K562 (cell line): ENCODE measurements at regions not wholly inside any gene's neighbourhood (a gene's known extent, or its start where the extent isn't known, plus 50 kb on each side); places are given as distances from the start of the nearest gene placed in this dataset.
A peak's percentile ranks its signal among the peaks of the same experiment; 100 is the strongest.

Source experiments
- FOXM1 ChIP-seq, 2 experiments: fragments of 450-650 bp in 1 of 2; sonication (generic) in 1 of 2; formaldehyde crosslinking in 1 of 2; IDR thresholded peaks; 2 replicates each; pipeline versions ENCODE4 v1.6.1 to v1.9.0; 2017 to 2022; ENCODE audit warnings: low read depth in 2 of 2, mild to moderate bottlenecking in 2 of 2, missing genetic modification reagents in 1 of 2, moderate library complexity in 1 of 2
- PCBP2 ChIP-seq: fragments of 200-400 bp; formaldehyde crosslinking; IDR thresholded peaks from 2 replicates; pipeline ENCODE4 v1.6.1; 2018; ENCODE audit warnings: low read length, low read depth, mild to moderate bottlenecking, moderate library complexity; ENCODE audit not compliant: poor library complexity, severe bottlenecking
- ZNF507 ChIP-seq: conservative IDR thresholded peaks from 2 replicates; pipeline ENCODE4 v1.6.1; 2017; ENCODE audit warnings: missing genetic modification characterization, missing compliant biosample characterization
- TF ChIP-seq, protein P1 (sequence below): fragments of 450-650 bp; IDR thresholded peaks from 2 replicates; pipeline ENCODE4 v1.6.1; 2016; ENCODE audit warnings: mild to moderate bottlenecking, moderate library complexity
- TF ChIP-seq, protein P2 (sequence below): fragments of 450-650 bp; formaldehyde crosslinking; IDR thresholded peaks from 2 replicates; pipeline ENCODE4 v1.4.0; 2020; ENCODE audit warnings: mild to moderate bottlenecking
- TF ChIP-seq, protein P3 (sequence below), 2 experiments: fragments of 450-650 bp; IDR thresholded peaks; 2 replicates each; pipeline ENCODE4 v1.6.1; 2018; ENCODE audit warnings: mild to moderate bottlenecking in 2 of 2, low read depth in 1 of 2; ENCODE audit not compliant: partially characterized antibody in 2 of 2
- TF ChIP-seq, protein P4 (sequence below): IDR thresholded peaks from 2 replicates; pipeline ENCODE4 v1.6.1; 2016; ENCODE audit warnings: missing genetic modification characterization, missing compliant biosample characterization

GRCh38 chr12:126772171-126772864 lies 1494.7 kb upstream of the TMEM132C start (continued):
- TF ChIP-seq, protein P1, sequence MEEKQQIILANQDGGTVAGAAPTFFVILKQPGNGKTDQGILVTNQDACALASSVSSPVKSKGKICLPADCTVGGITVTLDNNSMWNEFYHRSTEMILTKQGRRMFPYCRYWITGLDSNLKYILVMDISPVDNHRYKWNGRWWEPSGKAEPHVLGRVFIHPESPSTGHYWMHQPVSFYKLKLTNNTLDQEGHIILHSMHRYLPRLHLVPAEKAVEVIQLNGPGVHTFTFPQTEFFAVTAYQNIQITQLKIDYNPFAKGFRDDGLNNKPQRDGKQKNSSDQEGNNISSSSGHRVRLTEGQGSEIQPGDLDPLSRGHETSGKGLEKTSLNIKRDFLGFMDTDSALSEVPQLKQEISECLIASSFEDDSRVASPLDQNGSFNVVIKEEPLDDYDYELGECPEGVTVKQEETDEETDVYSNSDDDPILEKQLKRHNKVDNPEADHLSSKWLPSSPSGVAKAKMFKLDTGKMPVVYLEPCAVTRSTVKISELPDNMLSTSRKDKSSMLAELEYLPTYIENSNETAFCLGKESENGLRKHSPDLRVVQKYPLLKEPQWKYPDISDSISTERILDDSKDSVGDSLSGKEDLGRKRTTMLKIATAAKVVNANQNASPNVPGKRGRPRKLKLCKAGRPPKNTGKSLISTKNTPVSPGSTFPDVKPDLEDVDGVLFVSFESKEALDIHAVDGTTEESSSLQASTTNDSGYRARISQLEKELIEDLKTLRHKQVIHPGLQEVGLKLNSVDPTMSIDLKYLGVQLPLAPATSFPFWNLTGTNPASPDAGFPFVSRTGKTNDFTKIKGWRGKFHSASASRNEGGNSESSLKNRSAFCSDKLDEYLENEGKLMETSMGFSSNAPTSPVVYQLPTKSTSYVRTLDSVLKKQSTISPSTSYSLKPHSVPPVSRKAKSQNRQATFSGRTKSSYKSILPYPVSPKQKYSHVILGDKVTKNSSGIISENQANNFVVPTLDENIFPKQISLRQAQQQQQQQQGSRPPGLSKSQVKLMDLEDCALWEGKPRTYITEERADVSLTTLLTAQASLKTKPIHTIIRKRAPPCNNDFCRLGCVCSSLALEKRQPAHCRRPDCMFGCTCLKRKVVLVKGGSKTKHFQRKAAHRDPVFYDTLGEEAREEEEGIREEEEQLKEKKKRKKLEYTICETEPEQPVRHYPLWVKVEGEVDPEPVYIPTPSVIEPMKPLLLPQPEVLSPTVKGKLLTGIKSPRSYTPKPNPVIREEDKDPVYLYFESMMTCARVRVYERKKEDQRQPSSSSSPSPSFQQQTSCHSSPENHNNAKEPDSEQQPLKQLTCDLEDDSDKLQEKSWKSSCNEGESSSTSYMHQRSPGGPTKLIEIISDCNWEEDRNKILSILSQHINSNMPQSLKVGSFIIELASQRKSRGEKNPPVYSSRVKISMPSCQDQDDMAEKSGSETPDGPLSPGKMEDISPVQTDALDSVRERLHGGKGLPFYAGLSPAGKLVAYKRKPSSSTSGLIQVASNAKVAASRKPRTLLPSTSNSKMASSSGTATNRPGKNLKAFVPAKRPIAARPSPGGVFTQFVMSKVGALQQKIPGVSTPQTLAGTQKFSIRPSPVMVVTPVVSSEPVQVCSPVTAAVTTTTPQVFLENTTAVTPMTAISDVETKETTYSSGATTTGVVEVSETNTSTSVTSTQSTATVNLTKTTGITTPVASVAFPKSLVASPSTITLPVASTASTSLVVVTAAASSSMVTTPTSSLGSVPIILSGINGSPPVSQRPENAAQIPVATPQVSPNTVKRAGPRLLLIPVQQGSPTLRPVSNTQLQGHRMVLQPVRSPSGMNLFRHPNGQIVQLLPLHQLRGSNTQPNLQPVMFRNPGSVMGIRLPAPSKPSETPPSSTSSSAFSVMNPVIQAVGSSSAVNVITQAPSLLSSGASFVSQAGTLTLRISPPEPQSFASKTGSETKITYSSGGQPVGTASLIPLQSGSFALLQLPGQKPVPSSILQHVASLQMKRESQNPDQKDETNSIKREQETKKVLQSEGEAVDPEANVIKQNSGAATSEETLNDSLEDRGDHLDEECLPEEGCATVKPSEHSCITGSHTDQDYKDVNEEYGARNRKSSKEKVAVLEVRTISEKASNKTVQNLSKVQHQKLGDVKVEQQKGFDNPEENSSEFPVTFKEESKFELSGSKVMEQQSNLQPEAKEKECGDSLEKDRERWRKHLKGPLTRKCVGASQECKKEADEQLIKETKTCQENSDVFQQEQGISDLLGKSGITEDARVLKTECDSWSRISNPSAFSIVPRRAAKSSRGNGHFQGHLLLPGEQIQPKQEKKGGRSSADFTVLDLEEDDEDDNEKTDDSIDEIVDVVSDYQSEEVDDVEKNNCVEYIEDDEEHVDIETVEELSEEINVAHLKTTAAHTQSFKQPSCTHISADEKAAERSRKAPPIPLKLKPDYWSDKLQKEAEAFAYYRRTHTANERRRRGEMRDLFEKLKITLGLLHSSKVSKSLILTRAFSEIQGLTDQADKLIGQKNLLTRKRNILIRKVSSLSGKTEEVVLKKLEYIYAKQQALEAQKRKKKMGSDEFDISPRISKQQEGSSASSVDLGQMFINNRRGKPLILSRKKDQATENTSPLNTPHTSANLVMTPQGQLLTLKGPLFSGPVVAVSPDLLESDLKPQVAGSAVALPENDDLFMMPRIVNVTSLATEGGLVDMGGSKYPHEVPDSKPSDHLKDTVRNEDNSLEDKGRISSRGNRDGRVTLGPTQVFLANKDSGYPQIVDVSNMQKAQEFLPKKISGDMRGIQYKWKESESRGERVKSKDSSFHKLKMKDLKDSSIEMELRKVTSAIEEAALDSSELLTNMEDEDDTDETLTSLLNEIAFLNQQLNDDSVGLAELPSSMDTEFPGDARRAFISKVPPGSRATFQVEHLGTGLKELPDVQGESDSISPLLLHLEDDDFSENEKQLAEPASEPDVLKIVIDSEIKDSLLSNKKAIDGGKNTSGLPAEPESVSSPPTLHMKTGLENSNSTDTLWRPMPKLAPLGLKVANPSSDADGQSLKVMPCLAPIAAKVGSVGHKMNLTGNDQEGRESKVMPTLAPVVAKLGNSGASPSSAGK, result peak; percentile 52
- no peak for TF ChIP-seq ZNF507 (tag)
- no peak for TF ChIP-seq PCBP2
- TF ChIP-seq, protein P2, sequence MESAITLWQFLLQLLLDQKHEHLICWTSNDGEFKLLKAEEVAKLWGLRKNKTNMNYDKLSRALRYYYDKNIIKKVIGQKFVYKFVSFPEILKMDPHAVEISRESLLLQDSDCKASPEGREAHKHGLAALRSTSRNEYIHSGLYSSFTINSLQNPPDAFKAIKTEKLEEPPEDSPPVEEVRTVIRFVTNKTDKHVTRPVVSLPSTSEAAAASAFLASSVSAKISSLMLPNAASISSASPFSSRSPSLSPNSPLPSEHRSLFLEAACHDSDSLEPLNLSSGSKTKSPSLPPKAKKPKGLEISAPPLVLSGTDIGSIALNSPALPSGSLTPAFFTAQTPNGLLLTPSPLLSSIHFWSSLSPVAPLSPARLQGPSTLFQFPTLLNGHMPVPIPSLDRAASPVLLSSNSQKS, result no peak
- TF ChIP-seq, protein P3, sequence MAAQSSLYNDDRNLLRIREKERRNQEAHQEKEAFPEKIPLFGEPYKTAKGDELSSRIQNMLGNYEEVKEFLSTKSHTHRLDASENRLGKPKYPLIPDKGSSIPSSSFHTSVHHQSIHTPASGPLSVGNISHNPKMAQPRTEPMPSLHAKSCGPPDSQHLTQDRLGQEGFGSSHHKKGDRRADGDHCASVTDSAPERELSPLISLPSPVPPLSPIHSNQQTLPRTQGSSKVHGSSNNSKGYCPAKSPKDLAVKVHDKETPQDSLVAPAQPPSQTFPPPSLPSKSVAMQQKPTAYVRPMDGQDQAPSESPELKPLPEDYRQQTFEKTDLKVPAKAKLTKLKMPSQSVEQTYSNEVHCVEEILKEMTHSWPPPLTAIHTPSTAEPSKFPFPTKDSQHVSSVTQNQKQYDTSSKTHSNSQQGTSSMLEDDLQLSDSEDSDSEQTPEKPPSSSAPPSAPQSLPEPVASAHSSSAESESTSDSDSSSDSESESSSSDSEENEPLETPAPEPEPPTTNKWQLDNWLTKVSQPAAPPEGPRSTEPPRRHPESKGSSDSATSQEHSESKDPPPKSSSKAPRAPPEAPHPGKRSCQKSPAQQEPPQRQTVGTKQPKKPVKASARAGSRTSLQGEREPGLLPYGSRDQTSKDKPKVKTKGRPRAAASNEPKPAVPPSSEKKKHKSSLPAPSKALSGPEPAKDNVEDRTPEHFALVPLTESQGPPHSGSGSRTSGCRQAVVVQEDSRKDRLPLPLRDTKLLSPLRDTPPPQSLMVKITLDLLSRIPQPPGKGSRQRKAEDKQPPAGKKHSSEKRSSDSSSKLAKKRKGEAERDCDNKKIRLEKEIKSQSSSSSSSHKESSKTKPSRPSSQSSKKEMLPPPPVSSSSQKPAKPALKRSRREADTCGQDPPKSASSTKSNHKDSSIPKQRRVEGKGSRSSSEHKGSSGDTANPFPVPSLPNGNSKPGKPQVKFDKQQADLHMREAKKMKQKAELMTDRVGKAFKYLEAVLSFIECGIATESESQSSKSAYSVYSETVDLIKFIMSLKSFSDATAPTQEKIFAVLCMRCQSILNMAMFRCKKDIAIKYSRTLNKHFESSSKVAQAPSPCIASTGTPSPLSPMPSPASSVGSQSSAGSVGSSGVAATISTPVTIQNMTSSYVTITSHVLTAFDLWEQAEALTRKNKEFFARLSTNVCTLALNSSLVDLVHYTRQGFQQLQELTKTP (IDR thresholded peaks at IDR 0.05; ENCODE audit: low read depth in 1 of 2, partially characterized antibody in 2 of 2), result no peak
- TF ChIP-seq FOXM1 (IDR thresholded peaks at IDR 0.05; ENCODE audit: low read depth), result peak; percentile 91
- no peak for TF ChIP-seq FOXM1 (CRISPR knock-in tag; IDR thresholded peaks at IDR 0.05; ENCODE audit: low read depth)
- TF ChIP-seq, protein P4, sequence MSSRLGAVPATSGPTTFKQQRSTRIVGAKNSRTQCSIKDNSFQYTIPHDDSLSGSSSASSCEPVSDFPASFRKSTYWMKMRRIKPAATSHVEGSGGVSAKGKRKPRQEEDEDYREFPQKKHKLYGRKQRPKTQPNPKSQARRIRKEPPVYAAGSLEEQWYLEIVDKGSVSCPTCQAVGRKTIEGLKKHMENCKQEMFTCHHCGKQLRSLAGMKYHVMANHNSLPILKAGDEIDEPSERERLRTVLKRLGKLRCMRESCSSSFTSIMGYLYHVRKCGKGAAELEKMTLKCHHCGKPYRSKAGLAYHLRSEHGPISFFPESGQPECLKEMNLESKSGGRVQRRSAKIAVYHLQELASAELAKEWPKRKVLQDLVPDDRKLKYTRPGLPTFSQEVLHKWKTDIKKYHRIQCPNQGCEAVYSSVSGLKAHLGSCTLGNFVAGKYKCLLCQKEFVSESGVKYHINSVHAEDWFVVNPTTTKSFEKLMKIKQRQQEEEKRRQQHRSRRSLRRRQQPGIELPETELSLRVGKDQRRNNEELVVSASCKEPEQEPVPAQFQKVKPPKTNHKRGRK (tag), result no peak
